ENCODE measurements at regions not wholly inside any gene's neighbourhood (a gene's known extent, or its start where the extent isn't known, plus 50 kb on each side); places are given as distances from the start of the nearest gene placed in this dataset.

- no peak for TF ChIP-seq POLR2A (IDR thresholded peaks at IDR 0.05)
- no peak for TF ChIP-seq CTCF (IDR thresholded peaks at IDR 0.05)
- TF ChIP-seq POLR2AphosphoS5 (IDR thresholded peaks at IDR 0.05) = no peak
- no peak for TF ChIP-seq EP300 (IDR thresholded peaks at IDR 0.05; ENCODE audit: low read depth)
Observed at GRCh38 chr2:196555726-196556125, 83.8 kb upstream of the CCDC150 start.

Measured in transverse colon (tissue), 4 donors.